T-helper 1 cell treated with Interleukin-12 subunit alpha and Interleukin-12 subunit beta and Interleukin-4 antibody, amounts not matched to agents 30 ng/mL and 1 ng/mL, for 36 hours (primary cell): ENCODE measurements at regions not wholly inside any gene's neighbourhood (a gene's known extent, or its start where the extent isn't known, plus 50 kb on each side); places are given as distances from the start of the nearest gene placed in this dataset.

ENCODE experiments used
- intact Hi-C: fragments of 100-400 bp; cut with micrococcal nuclease; formaldehyde crosslinking; loops from one replicate; pipeline ENCODE4 v1.15.1; 2024

- intact Hi-C loops: no loop called here
Measured at GRCh38 chr13:72456486-72456885, 270.9 kb downstream of the MZT1 start.

DNA sequence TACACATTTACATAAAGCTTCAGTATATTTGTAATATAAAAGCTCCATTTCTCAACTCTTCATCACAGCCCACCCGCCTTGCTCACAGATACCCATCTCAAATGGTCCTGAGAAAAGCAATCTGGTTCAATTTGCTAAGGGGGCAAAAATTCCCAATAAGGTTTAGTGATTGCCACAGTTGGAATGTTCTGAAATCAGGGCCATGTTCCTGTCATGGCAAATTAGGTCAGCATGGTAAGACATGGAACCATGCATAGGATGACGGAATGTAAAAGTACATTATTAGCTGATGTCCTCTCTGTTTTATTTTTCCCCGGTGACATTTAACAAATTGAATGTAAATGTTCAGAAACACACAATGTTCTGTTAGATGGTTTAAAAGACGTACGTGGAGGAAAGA, 274.3 kb downstream of the MZT1 start:
- intact Hi-C loops: no loop called here

DNA sequence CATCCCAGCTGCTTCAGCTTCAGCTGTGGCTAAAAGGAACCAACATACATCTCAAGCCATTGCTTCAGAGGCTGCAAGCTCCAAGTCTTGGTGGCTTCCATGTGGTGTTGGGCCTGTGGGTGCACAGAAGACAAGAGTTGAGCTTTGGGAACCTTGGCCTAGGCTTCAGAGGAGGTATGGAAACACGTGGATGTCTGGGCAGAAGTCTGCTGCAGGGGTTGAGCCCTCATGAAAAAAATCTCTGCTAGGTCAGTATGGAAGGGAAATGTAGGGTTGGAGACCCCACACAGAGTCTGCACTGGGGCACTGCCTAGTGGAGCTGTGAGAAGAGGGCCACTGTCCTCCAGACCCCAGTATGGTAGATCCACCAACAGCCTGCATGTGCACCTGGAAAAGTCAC, 279.3 kb downstream of the MZT1 start:
- intact Hi-C loops: no loop called here

DNA sequence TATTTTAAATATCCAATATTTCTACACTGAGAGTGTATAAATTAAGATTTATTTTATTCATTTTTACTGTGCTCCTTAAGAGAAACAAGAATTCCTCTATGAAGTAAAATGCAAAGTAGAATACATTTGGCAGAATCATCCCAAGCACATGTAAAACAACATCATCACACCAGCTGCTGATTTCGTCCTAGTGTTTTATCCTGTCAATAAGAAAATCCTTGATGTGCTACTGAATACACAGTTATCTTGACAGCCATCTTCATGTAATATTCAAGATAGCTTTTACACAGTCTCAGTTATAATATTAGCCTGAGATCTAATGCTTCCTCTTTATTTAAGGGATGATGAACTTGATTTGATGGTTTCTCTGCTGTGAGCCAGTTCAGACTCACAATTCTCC, 282.4 kb downstream of the MZT1 start:
- intact Hi-C loops: no loop called here

DNA sequence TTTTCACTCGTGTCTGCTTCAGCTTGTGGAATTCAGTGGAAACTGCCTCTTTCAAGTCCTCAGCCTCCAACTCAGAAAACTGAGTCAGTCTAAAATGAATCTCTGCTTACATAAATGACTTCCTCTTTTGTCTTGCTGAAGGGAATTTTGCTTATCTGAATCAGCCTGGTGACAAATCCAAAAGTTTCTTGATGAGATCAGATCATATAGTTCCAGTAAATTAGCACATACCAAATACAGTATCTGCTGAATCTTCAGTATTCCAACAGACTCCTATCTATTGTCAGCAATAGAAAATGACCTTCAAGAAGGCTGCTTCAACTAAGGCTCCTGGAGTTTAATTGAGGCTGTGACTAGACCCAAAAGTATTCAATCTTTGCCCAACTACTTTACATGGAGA, 290.0 kb downstream of the MZT1 start:
- intact Hi-C loops: no loop called here

DNA sequence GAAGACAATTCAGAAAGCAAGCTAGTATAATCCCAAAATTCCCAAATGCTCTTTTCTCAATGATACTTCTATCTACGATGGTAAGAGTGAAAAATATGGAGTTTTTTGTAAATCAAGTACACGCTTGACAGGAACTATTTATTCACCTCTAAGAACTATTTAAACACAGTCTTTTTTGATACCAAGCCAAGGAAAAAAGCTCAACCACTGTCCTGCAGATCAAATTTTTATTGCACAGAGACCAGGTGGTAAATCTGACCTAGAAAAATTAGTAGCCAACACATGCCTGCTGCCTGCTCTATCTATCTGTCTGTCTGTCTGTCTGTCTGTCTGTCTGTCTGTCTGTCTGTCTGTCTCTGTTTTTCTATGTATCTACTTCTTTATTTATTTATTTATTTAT, 292.2 kb downstream of the MZT1 start:
- intact Hi-C loops: no loop called here

- intact Hi-C loops: no loop called here
Measured at GRCh38 chr13:72431981-72432682, 295.3 kb downstream of the MZT1 start.

- intact Hi-C loops: no loop called here
Measured at GRCh38 chr13:72430923-72431322, 296.5 kb downstream of the MZT1 start.

- intact Hi-C loops: no loop called here
Measured at GRCh38 chr13:72427757-72428528, 299.5 kb downstream of the MZT1 start.

GRCh38 chr13:72424059-72424458, 303.4 kb downstream of the MZT1 start:
- intact Hi-C loops: no loop called here

GRCh38 chr13:72415817-72416216, 311.6 kb downstream of the MZT1 start:
- intact Hi-C loops: no loop called here

DNA sequence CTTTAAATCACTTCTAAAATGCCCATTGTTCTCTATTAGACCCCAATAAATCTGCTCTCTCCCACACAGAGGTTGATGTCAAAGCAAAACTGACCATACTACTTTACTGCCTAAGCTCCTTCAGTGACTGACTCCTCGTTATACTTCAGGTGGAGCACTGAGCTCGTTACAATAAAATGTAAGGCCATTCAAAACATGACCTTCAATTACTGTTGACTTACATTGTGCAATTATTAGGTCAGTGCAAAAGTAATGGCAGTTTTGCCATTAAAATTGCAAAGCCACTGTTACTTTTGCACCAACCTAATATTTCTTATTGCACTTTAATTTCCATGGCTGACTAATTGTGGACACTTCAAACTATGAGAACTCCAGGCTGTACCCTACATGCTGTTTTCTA, 314.9 kb downstream of the MZT1 start:
- intact Hi-C loops: no loop called here

DNA sequence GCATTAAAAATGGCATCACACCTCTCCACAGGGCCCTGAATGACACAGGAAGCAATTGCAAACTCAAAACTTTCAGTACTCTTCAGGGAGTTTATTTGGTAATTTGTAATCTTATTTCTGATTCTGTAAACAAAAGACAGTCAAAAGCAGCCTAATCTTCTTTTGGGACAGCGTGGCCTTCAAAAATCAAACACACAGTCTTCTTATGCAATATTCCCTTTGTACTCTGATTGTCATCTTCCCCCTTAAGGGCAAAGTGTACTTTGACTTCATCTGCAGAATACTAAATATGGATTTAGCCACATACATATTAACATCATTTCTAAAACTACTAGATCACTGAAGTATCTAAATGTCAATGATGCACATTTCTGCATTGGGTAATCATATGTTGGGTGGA, 322.0 kb downstream of the MZT1 start:
- intact Hi-C loops: no loop called here

GRCh38 chr13:72403396-72404010, 323.9 kb downstream of the MZT1 start:
- intact Hi-C loops: no loop called here

DNA sequence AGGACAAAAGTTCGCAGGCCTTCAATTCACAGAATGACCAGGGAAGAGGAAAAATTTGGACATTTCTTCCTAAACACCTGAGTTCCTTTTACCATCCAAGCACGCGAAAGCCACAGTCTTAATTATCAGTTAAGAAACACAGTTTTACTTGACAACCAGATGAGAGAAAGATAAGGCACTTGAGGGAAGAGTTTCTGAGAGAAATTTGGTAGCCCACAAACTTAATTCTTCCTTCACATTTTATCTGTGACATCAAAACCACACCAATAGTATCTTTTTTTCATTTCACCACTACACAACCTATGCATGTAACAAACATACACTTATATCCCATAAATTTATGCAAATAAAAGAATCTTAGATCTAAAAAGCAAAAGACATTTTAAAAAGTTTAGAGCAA, 326.6 kb downstream of the MZT1 start:
- intact Hi-C loops: no loop called here

DNA sequence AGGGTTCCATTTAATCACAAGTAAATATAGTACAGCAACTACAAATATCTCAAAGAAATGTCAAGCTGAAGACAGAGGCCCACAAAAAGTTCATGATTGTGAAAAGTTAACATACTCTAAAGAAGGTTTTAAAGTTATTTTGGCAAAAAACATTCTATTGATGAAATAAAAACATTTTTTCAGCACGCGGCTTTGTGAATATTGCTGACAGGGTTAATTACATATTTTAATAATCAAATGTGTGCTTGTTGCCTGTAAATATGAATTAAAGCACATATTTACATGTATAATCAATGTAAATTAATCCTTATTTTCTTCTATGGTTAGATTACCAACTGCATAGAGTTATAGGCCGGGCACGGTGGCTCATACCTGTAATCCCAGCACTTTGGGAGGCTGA, 328.1 kb downstream of the MZT1 start:
- intact Hi-C loops: no loop called here

DNA sequence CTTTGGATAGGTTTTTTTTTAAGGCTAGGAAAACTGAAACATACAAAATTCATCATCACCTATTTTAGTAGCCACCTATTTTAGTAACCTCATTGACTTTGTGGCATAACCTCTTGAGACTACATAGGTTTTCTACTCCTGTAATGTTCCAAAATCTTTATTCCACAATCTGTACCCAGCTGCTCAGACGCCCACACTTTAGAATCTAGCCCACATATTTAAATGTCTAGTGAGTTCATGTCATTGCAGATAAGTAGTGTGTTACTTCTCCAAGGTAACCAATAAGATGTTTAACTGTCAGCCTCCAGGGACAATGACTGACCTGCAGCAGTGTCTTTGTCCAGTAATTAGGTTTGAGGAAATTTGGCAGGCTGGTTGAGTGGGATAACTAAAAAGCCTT, 330.2 kb downstream of the MZT1 start:
- intact Hi-C loops: no loop called here

DNA sequence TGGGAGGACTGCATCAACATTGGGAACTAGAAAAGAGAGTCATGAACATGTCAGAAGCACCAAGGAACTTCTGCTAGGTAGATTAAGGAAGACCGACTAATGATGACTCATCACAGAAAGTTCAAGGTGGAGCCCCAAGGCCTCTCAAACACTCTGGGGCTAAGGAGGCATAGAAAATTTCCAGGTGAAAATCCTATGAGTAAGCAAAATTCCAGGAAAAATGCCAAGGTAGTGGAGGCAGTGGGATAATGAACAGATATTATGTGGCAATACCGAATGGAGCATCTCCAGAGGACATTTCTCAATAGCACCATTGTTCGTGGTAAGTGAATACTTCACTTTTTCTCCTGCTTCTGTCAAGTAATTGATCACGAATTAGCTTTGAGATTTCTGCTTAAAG, 336.5 kb downstream of the MZT1 start:
- intact Hi-C loops: no loop called here

DNA sequence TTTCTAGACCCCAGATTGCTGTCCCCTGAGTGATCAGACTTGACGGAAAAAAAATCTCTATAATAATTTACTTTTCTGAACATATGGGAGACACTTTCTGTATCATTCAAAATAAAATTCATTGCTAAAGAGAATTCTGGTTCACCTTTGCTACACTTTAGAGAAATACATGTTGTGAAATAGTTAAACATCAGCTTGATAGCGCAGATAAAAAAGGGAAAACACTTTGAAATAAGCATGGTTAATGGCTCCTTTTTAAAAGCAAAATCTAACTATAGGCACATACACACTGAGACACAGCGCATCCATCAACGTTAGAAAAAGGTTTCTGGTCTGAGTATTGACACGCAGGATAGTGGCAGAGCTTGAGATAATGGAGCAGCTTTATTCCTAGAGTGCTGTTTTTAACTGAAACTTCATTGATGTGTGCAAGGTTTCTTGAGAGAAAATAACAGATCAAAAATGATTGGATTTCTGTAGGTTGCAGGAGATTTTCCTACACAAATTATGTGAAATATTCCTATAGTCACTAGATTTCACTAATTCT, 341.2 kb downstream of the MZT1 start:
- intact Hi-C loops: no loop called here

GRCh38 chr13:72384879-72385278, 342.6 kb downstream of the MZT1 start:
- intact Hi-C loops: no loop called here

DNA sequence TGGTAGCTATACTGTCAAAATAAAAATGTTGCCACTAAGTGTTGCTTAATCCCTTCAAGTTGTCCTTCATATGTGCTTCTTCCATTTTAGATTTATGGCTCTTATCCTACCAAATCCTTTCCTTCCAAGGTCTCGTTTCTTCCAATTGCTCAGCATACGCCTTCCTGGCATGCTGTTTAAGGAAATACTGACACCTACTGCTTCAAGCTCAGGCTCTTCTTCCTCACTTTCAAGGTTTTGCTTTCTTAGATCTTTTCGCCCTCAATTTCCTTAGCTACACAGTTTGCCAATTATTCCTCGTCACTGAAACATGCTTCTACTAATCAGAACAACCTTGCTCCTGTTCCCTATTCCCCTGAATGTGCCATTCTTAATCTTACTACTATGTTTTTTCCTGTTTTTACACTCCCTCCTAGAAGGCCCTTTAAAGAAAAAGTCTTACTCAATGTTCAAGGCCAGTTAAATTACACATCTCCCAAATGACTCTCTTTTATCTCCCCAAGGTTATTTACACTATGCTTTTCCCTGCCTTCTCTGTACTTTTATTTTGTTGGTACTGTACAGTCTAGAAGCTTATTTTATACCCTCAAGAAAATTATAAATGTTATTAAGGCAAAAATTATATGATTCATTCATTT, 343.1 kb downstream of the MZT1 start:
- intact Hi-C loops: no loop called here

DNA sequence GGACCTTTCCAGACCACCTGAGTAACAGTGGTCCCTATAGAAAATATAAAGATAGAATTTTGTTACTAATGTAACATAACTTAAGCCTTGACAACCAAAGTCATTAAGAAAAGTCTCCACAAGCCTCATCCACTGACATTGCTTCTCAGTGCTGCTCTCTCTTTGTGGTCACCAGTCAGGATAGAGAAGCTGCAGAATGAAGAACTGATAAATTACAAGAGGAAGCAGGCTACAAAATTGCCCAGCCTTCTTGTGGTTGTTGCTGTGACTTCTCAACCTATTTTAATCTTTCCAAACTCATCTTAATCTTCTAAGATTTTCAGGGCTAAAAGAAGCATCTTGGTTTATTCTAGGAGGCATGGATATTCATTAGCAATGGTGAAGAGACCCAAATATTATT, 343.8 kb downstream of the MZT1 start:
- intact Hi-C loops: no loop called here
